BJ (cell line): ENCODE measurements at regions not wholly inside any gene's neighbourhood (a gene's known extent, or its start where the extent isn't known, plus 50 kb on each side); places are given as distances from the start of the nearest gene placed in this dataset.
A peak's percentile ranks its signal among the peaks of the same experiment; 100 is the strongest.

Experiments used
- CTCF ChIA-PET: fragments of 350-600 bp; formaldehyde crosslinking; extraction: SDS; loops from one replicate; lab custom pipeline; 2021; ENCODE audit warnings: antibody characterized with exemption, inconsistent platforms; lab: Yijun Ruan, JAX
- POLR2A ChIA-PET: fragments of 300-600 bp; sonication (Branson Sonifier 250); formaldehyde crosslinking; extraction: SDS; loops from one replicate; lab custom pipeline; 2021; ENCODE audit warnings: antibody characterized with exemption; lab: Charles Lee
- DNase-seq: peaks from one replicate; pipeline ENCODE4 v3.0.0-alpha.2; 2011; ENCODE audit warnings: low read depth
- H3K27me3 ChIP-seq: 2 replicates; pipeline ENCODE4 v1.6.0; 2011; ENCODE audit warnings: low read length; ENCODE audit not compliant: control insufficient read depth, insufficient read depth
- H3K36me3 ChIP-seq: 2 replicates; pipeline ENCODE4 v1.5.1; 2011; ENCODE audit warnings: low read length; ENCODE audit not compliant: control insufficient read depth, insufficient read depth
- H3K4me3 ChIP-seq: 2 replicates; pipeline ENCODE4 v1.5.1; 2011; ENCODE audit warnings: low read depth, mild to moderate bottlenecking, control low read depth, low read length
- CTCF ChIP-seq: IDR thresholded peaks from 2 replicates; pipeline ENCODE4 v1.5.1; 2011; ENCODE audit warnings: low read depth, mild to moderate bottlenecking, control low read depth, inconsistent platforms, low read length, moderate library complexity; ENCODE audit not compliant: insufficient read depth

- CTCF ChIA-PET = interaction anchor here (1.3 kb wide), 1 partner anchor 8 kb away, joined by 4 read pairs; no protein-coding TSS in a partner anchor
- no peak for DNase-seq
- Histone ChIP-seq H3K4me3 (no peak overlapping the region), H3K27me3 (peaks cover 8% of the 10 kb centered on the region), H3K36me3 (no peaks in the 10 kb centered on the region)
- POLR2A ChIA-PET = no interaction called here
- TF ChIP-seq CTCF = no peak
Measured at GRCh38 chr3:194998417-194998816, 272.5 kb downstream of the XXYLT1 start.

- CTCF ChIA-PET = interaction anchor here (1.1 kb wide), 1 partner anchor 327 kb away, joined by 3 read pairs; the partner anchor contains the start of gene LSG1
- no peak for TF ChIP-seq CTCF
- H3K4me3 ChIP-seq = no peak overlapping the region
- H3K36me3 ChIP-seq = no peaks in the 10 kb centered on the region
- DNase-seq = no peak
- H3K27me3 ChIP-seq = peaks cover 9% of the 10 kb centered on the region
- POLR2A ChIA-PET = no interaction called here
Measured at GRCh38 chr3:194998948-194999347, 272.0 kb downstream of the XXYLT1 start.

- H3K4me3 ChIP-seq = no peak overlapping the region
- DNase-seq = no peak
- H3K36me3 ChIP-seq = no peaks in the 10 kb centered on the region
- CTCF ChIA-PET = interaction anchor here (1.1 kb wide), 1 partner anchor 328 kb away, joined by 3 read pairs; the partner anchor contains the start of gene LSG1
- no peak for TF ChIP-seq CTCF
- POLR2A ChIA-PET = no interaction called here
- H3K27me3 ChIP-seq = peaks cover 9% of the 10 kb centered on the region
Measured at GRCh38 chr3:194999491-194999890, 271.5 kb downstream of the XXYLT1 start.

- CTCF ChIA-PET = interaction anchor here (0.6 kb wide), 1 partner anchor 252 kb away, joined by 3 read pairs; no protein-coding TSS in a partner anchor
- TF ChIP-seq CTCF = no peak
- Histone ChIP-seq H3K36me3 (no peaks in the 10 kb centered on the region), H3K27me3 (peaks cover 9% of the 10 kb centered on the region), H3K4me3 (no peak overlapping the region)
- no peak for DNase-seq
- POLR2A ChIA-PET = no interaction called here
Measured at GRCh38 chr3:195001261-195001660, 269.7 kb downstream of the XXYLT1 start.

- Histone ChIP-seq H3K36me3 (no peaks in the 10 kb centered on the region), H3K4me3 (no peak overlapping the region), H3K27me3 (peaks cover 9% of the 10 kb centered on the region)
- POLR2A ChIA-PET = interaction anchor here (0.6 kb wide), 1 partner anchor 314 kb away, joined by 4 read pairs; no protein-coding TSS in a partner anchor
- TF ChIP-seq CTCF = peak; percentile 55
- DNase-seq = no peak
- CTCF ChIA-PET = interaction anchor here (0.7 to 2.1 kb wide), 7 partner anchors 10 to 320 kb away, joined by 3 to 5 read pairs (median 3); no protein-coding TSS in a partner anchor
Measured at GRCh38 chr3:195001961-195002861, 268.7 kb downstream of the XXYLT1 start.
